ENCODE measurements at regions not wholly inside any gene's neighbourhood (a gene's known extent, or its start where the extent isn't known, plus 50 kb on each side); places are given as distances from the start of the nearest gene placed in this dataset.

DNA sequence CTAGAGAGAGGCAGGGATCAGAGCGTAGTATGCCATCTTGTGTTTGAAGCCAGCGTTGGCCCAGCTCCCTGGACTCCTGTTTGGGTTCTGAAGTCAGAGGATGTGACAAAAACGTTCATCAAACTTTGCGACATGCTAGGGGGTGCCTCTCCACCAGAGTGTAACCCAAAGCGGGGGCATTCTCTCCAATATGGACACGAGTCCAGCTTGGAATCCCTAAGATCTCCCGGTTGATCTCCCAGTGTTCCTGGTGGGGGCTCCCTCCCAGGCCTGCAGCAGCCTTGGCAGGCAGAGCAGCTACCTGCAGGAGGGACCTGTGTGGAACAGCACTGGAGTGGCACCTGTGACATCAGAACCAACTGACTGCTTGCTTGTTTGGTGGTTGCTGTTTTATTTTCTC is 218.8 kb upstream of the ECI2 start:
- Histone ChIP-seq H3K27ac (ENCODE audit: low read length) (no peak overlapping the region), H4K20me1 (ENCODE audit: insufficient read depth, low read length) (no peaks in the 10 kb centered on the region), H3K4me3 (ENCODE audit: low read length) (no peak overlapping the region), H3K4me2 (ENCODE audit: low read length) (no peak overlapping the region), H3K4me1 (ENCODE audit: low read length) (peaks cover 10% of the 10 kb centered on the region), H3K79me2 (ENCODE audit: low read length) (no peaks in the 10 kb centered on the region), H2AFZ (ENCODE audit: low read depth, low read length) (no peak overlapping the region), H3K9ac (ENCODE audit: low read length) (no peak overlapping the region), H3K9me3 (ENCODE audit: insufficient read depth, low read length) (no peaks in the 10 kb centered on the region), H3K27me3 (ENCODE audit: low read depth, low read length) (no peaks in the 10 kb centered on the region), H3K36me3 (replicated peaks; ENCODE audit: low read depth, low read length) (peaks cover 6% of the 10 kb centered on the region)
- TF ChIP-seq EZH2phosphoT487 (IDR thresholded peaks at IDR 0.05; ENCODE audit: low read depth): no peak
- TF ChIP-seq, protein P1, sequence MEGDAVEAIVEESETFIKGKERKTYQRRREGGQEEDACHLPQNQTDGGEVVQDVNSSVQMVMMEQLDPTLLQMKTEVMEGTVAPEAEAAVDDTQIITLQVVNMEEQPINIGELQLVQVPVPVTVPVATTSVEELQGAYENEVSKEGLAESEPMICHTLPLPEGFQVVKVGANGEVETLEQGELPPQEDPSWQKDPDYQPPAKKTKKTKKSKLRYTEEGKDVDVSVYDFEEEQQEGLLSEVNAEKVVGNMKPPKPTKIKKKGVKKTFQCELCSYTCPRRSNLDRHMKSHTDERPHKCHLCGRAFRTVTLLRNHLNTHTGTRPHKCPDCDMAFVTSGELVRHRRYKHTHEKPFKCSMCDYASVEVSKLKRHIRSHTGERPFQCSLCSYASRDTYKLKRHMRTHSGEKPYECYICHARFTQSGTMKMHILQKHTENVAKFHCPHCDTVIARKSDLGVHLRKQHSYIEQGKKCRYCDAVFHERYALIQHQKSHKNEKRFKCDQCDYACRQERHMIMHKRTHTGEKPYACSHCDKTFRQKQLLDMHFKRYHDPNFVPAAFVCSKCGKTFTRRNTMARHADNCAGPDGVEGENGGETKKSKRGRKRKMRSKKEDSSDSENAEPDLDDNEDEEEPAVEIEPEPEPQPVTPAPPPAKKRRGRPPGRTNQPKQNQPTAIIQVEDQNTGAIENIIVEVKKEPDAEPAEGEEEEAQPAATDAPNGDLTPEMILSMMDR (IDR thresholded peaks at IDR 0.05; ENCODE audit: low read depth, low read length): no peak

DNA sequence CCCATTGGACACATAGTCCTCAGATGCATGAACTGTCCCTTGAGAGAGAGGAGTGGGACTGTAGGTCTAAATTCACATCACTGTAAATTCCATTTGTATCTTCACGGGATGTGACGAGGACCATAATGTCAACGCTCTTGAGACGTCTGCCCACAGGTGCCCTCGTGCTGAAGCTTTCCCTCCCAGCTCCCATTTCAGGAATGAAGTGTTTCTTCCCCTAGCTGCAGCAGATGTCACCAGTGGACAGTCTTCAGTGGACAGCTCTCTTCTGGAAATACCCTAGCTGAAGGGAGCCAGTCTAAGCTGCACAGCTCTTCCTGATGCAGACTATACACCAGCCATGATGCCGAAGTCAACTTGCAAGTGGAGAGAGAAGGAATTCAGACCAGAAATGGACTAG is 217.4 kb upstream of the ECI2 start:
- Histone ChIP-seq H3K4me2 (ENCODE audit: low read length) (no peak overlapping the region), H3K36me3 (replicated peaks; ENCODE audit: low read depth, low read length) (peaks cover 7% of the 10 kb centered on the region), H2AFZ (ENCODE audit: low read depth, low read length) (no peak overlapping the region), H3K27me3 (ENCODE audit: low read depth, low read length) (no peaks in the 10 kb centered on the region), H4K20me1 (ENCODE audit: insufficient read depth, low read length) (no peaks in the 10 kb centered on the region), H3K27ac (ENCODE audit: low read length) (no peak overlapping the region), H3K9me3 (ENCODE audit: insufficient read depth, low read length) (no peaks in the 10 kb centered on the region), H3K79me2 (ENCODE audit: low read length) (no peaks in the 10 kb centered on the region), H3K4me3 (ENCODE audit: low read length) (no peak overlapping the region), H3K4me1 (ENCODE audit: low read length) (peaks cover 23% of the 10 kb centered on the region), H3K9ac (ENCODE audit: low read length) (no peak overlapping the region)
- TF ChIP-seq, protein P1 (IDR thresholded peaks at IDR 0.05; ENCODE audit: low read depth, low read length): no peak
- TF ChIP-seq EZH2phosphoT487 (IDR thresholded peaks at IDR 0.05; ENCODE audit: low read depth): no peak

DNA sequence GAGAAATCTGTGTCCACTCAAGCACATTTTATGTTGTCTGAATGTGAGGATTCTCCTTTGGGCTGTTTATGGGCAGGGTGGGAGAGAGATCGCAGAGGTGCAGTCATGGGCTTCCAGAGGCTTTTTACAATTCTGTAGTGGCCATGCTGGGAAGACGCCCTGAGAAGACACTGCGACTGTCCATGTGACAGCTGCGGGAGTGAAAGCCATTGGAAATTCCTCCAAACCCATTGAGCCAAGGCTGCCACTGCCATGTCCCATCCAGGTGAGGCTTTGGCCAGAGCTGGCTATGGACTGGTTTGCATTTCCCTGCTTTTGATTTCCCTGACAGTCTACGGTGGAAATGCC is 216.9 kb upstream of the ECI2 start:
- no peak overlapping the region for H3K4me3 ChIP-seq (ENCODE audit: low read length)
- H3K9me3 ChIP-seq (ENCODE audit: insufficient read depth, low read length): no peaks in the 10 kb centered on the region
- TF ChIP-seq, protein P1 (IDR thresholded peaks at IDR 0.05; ENCODE audit: low read depth, low read length): no peak
- no peak for TF ChIP-seq EZH2phosphoT487 (IDR thresholded peaks at IDR 0.05; ENCODE audit: low read depth)
- H3K79me2 ChIP-seq (ENCODE audit: low read length): no peaks in the 10 kb centered on the region
- H3K36me3 ChIP-seq (replicated peaks; ENCODE audit: low read depth, low read length): peaks cover 7% of the 10 kb centered on the region
- H3K27ac ChIP-seq (ENCODE audit: low read length): no peak overlapping the region
- H3K9ac ChIP-seq (ENCODE audit: low read length): no peak overlapping the region
- H2AFZ ChIP-seq (ENCODE audit: low read depth, low read length): no peak overlapping the region
- H3K4me2 ChIP-seq (ENCODE audit: low read length): no peak overlapping the region
- H4K20me1 ChIP-seq (ENCODE audit: insufficient read depth, low read length): no peaks in the 10 kb centered on the region
- H3K27me3 ChIP-seq (ENCODE audit: low read depth, low read length): no peaks in the 10 kb centered on the region
- peaks cover 27% of the 10 kb centered on the region for H3K4me1 ChIP-seq (ENCODE audit: low read length)

DNA sequence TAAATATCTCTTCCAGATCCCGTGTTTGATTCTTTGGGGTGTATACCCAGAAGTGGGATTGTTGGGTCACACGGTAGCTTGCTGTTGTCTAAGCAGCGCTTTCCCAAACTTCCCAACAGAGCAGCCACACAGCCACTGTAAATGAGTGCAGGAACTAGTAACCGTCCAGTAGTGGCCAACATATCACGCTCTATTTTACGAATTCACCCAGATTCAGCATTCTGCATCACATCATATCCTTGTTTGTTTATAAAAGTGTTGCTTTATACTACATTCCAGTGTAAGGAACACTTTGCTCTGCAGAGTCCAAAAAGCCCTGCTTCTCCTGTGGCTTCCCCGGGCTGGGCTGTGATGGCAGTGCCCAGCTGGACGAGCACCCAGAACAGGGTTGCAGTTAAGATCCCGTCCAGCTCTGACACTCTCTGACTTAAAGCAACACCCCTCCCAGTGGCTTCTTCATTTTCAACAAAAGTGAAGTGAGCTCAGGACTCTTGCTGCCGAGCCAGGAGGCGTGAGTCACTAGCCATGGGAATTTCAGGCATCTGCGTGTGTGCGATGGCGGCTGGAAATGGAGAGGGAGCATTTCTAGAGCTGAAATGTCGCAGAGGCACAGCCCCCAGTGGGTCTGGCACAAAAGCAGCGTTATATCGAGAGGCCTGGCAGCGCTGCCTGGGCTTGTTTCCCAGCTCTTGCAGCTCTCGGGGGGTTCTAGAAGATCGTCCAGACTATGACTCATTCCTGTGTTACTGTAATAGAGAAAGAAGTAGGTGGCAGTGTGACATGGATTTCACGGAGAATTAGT is 216.3 kb upstream of the ECI2 start:
- no peak overlapping the region for H3K4me3 ChIP-seq (ENCODE audit: low read length)
- H3K9me3 ChIP-seq (ENCODE audit: insufficient read depth, low read length): no peaks in the 10 kb centered on the region
- H3K4me2 ChIP-seq (ENCODE audit: low read length): no peak overlapping the region
- TF ChIP-seq, protein P1 (IDR thresholded peaks at IDR 0.05; ENCODE audit: low read depth, low read length): no peak
- no peak for TF ChIP-seq EZH2phosphoT487 (IDR thresholded peaks at IDR 0.05; ENCODE audit: low read depth)
- H2AFZ ChIP-seq (ENCODE audit: low read depth, low read length): no peak overlapping the region
- H3K27ac ChIP-seq (ENCODE audit: low read length): no peak overlapping the region
- H4K20me1 ChIP-seq (ENCODE audit: insufficient read depth, low read length): no peaks in the 10 kb centered on the region
- H3K9ac ChIP-seq (ENCODE audit: low read length): no peak overlapping the region
- peaks cover 33% of the 10 kb centered on the region for H3K4me1 ChIP-seq (ENCODE audit: low read length)
- no peaks in the 10 kb centered on the region for H3K27me3 ChIP-seq (ENCODE audit: low read depth, low read length)
- H3K36me3 ChIP-seq (replicated peaks; ENCODE audit: low read depth, low read length): peaks cover 7% of the 10 kb centered on the region
- no peaks in the 10 kb centered on the region for H3K79me2 ChIP-seq (ENCODE audit: low read length)
